NCI-H748 treated with DMSO at 0.1 percent for 48 hours (cell line): ENCODE measurements at regions not wholly inside any gene's neighbourhood (a gene's known extent, or its start where the extent isn't known, plus 50 kb on each side); places are given as distances from the start of the nearest gene placed in this dataset.
"Not testable (repeated sequence)": the region's sequence is repeated elsewhere in the genome, so short reads cannot be mapped to it uniquely, and the experiment has no call there.

Source experiments
- DNase-seq: peaks from one replicate; lab custom pipeline; 2025; lab: John Stamatoyannopoulos, UW

GRCh38 chr6:146938266-146938665 is 266.0 kb upstream of the STXBP5 start:
- DNase-seq: no peak

GRCh38 chr6:146939456-146939855 is 264.8 kb upstream of the STXBP5 start:
- DNase-seq: not testable (repeated sequence)

- DNase-seq: no peak
Measured at GRCh38 chr6:146943664-146944063, 260.6 kb upstream of the STXBP5 start.

- DNase-seq: no peak
Measured at GRCh38 chr6:146944077-146944476, 260.1 kb upstream of the STXBP5 start.

- no peak for DNase-seq
Measured at GRCh38 chr6:146944809-146945208, 259.4 kb upstream of the STXBP5 start.

GRCh38 chr6:146946559-146946958 is 257.7 kb upstream of the STXBP5 start:
- no peak for DNase-seq

- no peak for DNase-seq
Measured at GRCh38 chr6:146948790-146949342, 255.4 kb upstream of the STXBP5 start.

- peak; percentile 23 for DNase-seq
Measured at GRCh38 chr6:146949425-146949824, 254.8 kb upstream of the STXBP5 start.

GRCh38 chr6:146950351-146950835 is 253.8 kb upstream of the STXBP5 start:
- no peak for DNase-seq

- DNase-seq: no peak
Measured at GRCh38 chr6:146955570-146955969, 248.6 kb upstream of the STXBP5 start.

GRCh38 chr6:146957181-146958093 is 246.8 kb upstream of the STXBP5 start:
- no peak for DNase-seq

GRCh38 chr6:146961831-146962230 is 242.4 kb upstream of the STXBP5 start:
- DNase-seq: no peak

- no peak for DNase-seq
Measured at GRCh38 chr6:146962329-146962728, 241.9 kb upstream of the STXBP5 start.

GRCh38 chr6:146965110-146965689 is 239.0 kb upstream of the STXBP5 start:
- DNase-seq: no peak

GRCh38 chr6:146968041-146968760 is 236.0 kb upstream of the STXBP5 start:
- DNase-seq: no peak

GRCh38 chr6:146972546-146972945 is 231.7 kb upstream of the STXBP5 start:
- no peak for DNase-seq

- no peak for DNase-seq
Measured at GRCh38 chr6:146974351-146974750, 229.9 kb upstream of the STXBP5 start.

- no peak for DNase-seq
Measured at GRCh38 chr6:146975093-146975492, 229.1 kb upstream of the STXBP5 start.

GRCh38 chr6:146980900-146981329 is 223.3 kb upstream of the STXBP5 start:
- DNase-seq: no peak

- peak; percentile 35 for DNase-seq
Measured at GRCh38 chr6:146981981-146982380, 222.2 kb upstream of the STXBP5 start.

- no peak for DNase-seq
Measured at GRCh38 chr6:146984251-146984924, 219.8 kb upstream of the STXBP5 start.

- peak; percentile 80 for DNase-seq
Measured at GRCh38 chr6:146985111-146985510, 219.1 kb upstream of the STXBP5 start.
